Liver (tissue), 8 donors: ENCODE measurements at regions not wholly inside any gene's neighbourhood (a gene's known extent, or its start where the extent isn't known, plus 50 kb on each side); places are given as distances from the start of the nearest gene placed in this dataset.

Experiments
- DNase-seq: peaks from one replicate; pipeline ENCODE4 v3.0.0-alpha.2; 2017; ENCODE audit warnings: low spot score
- H3K27ac ChIP-seq, 2 donors: one replicate each; pipeline ENCODE4 v1.7.0; 2013; ENCODE audit warnings: inconsistent platforms in 2 of 2, low read length in 2 of 2, control low read depth in 1 of 2, low read depth in 1 of 2, mild to moderate bottlenecking in 1 of 2
- H3K27me3 ChIP-seq, 4 donors: one replicate each; pipeline versions ENCODE4 v1.6.1 to v1.7.0; 2013; ENCODE audit warnings: low read length in 3 of 4, inconsistent platforms in 1 of 4, mild to moderate bottlenecking in 1 of 4, moderate library complexity in 1 of 4; ENCODE audit not compliant: control insufficient read depth in 4 of 4, insufficient read depth in 4 of 4
- H3K36me3 ChIP-seq, 4 donors: one replicate each; pipeline versions ENCODE4 v1.6.1 to v1.7.0; 2013; ENCODE audit warnings: low read length in 3 of 4, mild to moderate bottlenecking in 3 of 4, low read depth in 1 of 4, moderate library complexity in 1 of 4; ENCODE audit not compliant: control insufficient read depth in 4 of 4, insufficient read depth in 3 of 4
- H3K4me1 ChIP-seq, 4 donors: one replicate each; pipeline versions ENCODE4 v1.6.1 to v1.7.0; 2013; ENCODE audit warnings: low read length in 3 of 4, mild to moderate bottlenecking in 3 of 4, moderate library complexity in 1 of 4; ENCODE audit not compliant: control insufficient read depth in 4 of 4, insufficient read depth in 4 of 4
- H3K4me3 ChIP-seq, 3 donors: one replicate each; pipeline versions ENCODE4 v1.6.1 to v1.7.0; 2013; ENCODE audit warnings: low read length in 3 of 3, control low read depth in 1 of 3, low read depth in 1 of 3, mild to moderate bottlenecking in 1 of 3
- H3K9ac ChIP-seq, 2 donors: one replicate each; pipeline ENCODE4 v1.7.0; 2013; ENCODE audit warnings: low read length in 2 of 2, mild to moderate bottlenecking in 2 of 2, moderate library complexity in 2 of 2, control low read depth in 1 of 2, low read depth in 1 of 2
- H3K9me3 ChIP-seq, 4 donors: one replicate each; pipeline versions ENCODE4 v1.6.1 to v1.7.0; 2013; ENCODE audit warnings: low read length in 3 of 4; ENCODE audit not compliant: control insufficient read depth in 4 of 4
- EGR1 ChIP-seq, 2 donors: IDR thresholded peaks; 2 replicates each; pipeline ENCODE4 v1.6.1; 2016 to 2018; ENCODE audit warnings: antibody characterized with exemption in 2 of 2, low read depth in 2 of 2
- FOXA1 ChIP-seq: IDR thresholded peaks from 2 replicates; pipeline ENCODE4 v1.6.1; 2016; ENCODE audit warnings: antibody characterized with exemption
- FOXA2 ChIP-seq: IDR thresholded peaks from 2 replicates; pipeline ENCODE4 v1.6.1; 2016; ENCODE audit warnings: antibody characterized with exemption
- HNF4A ChIP-seq, 2 donors: conservative IDR thresholded peaks; 2 replicates each; pipeline ENCODE4 v1.6.1; 2016; ENCODE audit warnings: antibody characterized with exemption in 2 of 2, mild to moderate bottlenecking in 2 of 2
- HNF4G ChIP-seq: IDR thresholded peaks from 2 replicates; pipeline ENCODE4 v1.6.1; 2016; ENCODE audit warnings: antibody characterized with exemption
- JUND ChIP-seq, 2 donors: IDR thresholded peaks; 2 replicates each; pipeline ENCODE4 v1.6.1; 2016; ENCODE audit warnings: antibody characterized with exemption in 2 of 2
- MAX ChIP-seq: IDR thresholded peaks from 2 replicates; pipeline ENCODE4 v1.6.1; 2016; ENCODE audit warnings: antibody characterized with exemption
- NR2F2 ChIP-seq: IDR thresholded peaks from 2 replicates; pipeline ENCODE4 v1.6.1; 2016; ENCODE audit warnings: antibody characterized with exemption
- RAD21 ChIP-seq, 2 donors: IDR thresholded peaks; 2 replicates each; pipeline ENCODE4 v1.6.1; 2016; ENCODE audit warnings: antibody characterized with exemption in 2 of 2, mild to moderate bottlenecking in 2 of 2
- REST ChIP-seq: IDR thresholded peaks from 2 replicates; pipeline ENCODE4 v1.6.1; 2016; ENCODE audit warnings: antibody characterized with exemption, mild to moderate bottlenecking
- RXRA ChIP-seq, 2 donors: IDR thresholded peaks; 2 replicates each; pipeline ENCODE4 v1.6.1; 2017 to 2018; ENCODE audit warnings: antibody characterized with exemption in 2 of 2, mild to moderate bottlenecking in 1 of 2
- SP1 ChIP-seq: IDR thresholded peaks from 2 replicates; pipeline ENCODE4 v1.6.1; 2018; ENCODE audit warnings: antibody characterized with exemption, mild to moderate bottlenecking
- TAF1 ChIP-seq: conservative IDR thresholded peaks from 2 replicates; pipeline ENCODE4 v1.6.1; 2016; ENCODE audit warnings: antibody characterized with exemption, mild to moderate bottlenecking
- YY1 ChIP-seq: IDR thresholded peaks from 2 replicates; pipeline ENCODE4 v1.6.1; 2016; ENCODE audit warnings: antibody characterized with exemption, mild to moderate bottlenecking
- ZBTB33 ChIP-seq: IDR thresholded peaks from 2 replicates; pipeline ENCODE4 v1.6.1; 2016; ENCODE audit warnings: antibody characterized with exemption
- WGBS: extraction: QIAGEN DNeasy Blood & Tissue Kit; methylation state at CpG from one replicate; pipeline ENCODE4 v1.1.7; 2013; 5-methylcytosine and 5-hydroxymethylcytosine counted together
- TF ChIP-seq, protein P1 (sequence below): fragments of 150-350 bp; IDR thresholded peaks from 2 replicates; pipeline ENCODE4 v1.5.1; 2017; ENCODE audit warnings: improper control_type of control experiment, low read depth, low read length; ENCODE audit not compliant: missing input control
- TF ChIP-seq, protein P2 (sequence below): IDR thresholded peaks from 2 replicates; pipeline ENCODE4 v1.6.1; 2016; ENCODE audit warnings: antibody characterized with exemption
- donor health status: healthy.
- donor health status: healthy.
- donor health status: healthy.
- donor health status: healthy.
- donor health status: healthy.

DNA sequence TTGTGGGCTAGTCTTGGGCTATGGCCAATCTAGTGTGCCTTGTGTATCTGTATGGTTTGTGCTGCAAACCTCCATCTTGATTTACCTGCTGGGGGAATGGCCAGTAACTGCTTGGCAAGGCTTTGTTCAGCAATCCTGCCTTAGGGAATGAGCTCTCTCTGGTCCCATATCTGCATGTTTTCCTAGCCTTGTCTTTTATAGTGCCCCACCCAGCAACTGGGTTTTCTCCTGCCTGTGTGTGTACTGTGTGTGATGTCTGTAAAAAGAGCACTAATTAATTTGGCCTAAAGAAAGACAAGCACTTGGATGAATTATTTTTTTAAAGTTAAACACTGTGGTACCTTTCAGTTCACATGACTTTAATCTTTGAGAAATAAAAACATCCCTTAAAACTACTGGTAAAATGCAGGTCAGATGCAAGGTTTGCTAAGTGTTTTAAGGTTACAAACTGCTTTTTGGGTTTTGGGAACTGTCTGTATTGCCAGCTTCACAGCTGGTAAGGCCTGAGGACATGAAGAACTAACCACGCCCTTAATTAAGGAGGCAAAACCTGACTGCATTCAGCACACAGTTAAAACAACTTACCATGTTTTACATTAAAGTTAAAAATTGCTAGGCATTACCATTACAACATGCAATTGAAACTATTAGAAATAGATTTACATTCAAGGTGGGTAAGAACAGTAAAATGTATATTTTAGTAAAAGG, 1169.2 kb downstream of the OTOL1 start:
- 71% methylated on average over 1 of the region's 1 CpG for WGBS
- no peaks in the 10 kb centered on the region for H3K4me1 ChIP-seq
- TF ChIP-seq EGR1 (IDR thresholded peaks at IDR 0.05; ENCODE audit: low read depth in 2 of 2), result no peak
- no peak for TF ChIP-seq TAF1
- no peak for TF ChIP-seq ZBTB33
- TF ChIP-seq RXRA (IDR thresholded peaks at IDR 0.05), result no peak
- TF ChIP-seq FOXA2, result no peak
- TF ChIP-seq SP1, result no peak
- TF ChIP-seq, protein P1, sequence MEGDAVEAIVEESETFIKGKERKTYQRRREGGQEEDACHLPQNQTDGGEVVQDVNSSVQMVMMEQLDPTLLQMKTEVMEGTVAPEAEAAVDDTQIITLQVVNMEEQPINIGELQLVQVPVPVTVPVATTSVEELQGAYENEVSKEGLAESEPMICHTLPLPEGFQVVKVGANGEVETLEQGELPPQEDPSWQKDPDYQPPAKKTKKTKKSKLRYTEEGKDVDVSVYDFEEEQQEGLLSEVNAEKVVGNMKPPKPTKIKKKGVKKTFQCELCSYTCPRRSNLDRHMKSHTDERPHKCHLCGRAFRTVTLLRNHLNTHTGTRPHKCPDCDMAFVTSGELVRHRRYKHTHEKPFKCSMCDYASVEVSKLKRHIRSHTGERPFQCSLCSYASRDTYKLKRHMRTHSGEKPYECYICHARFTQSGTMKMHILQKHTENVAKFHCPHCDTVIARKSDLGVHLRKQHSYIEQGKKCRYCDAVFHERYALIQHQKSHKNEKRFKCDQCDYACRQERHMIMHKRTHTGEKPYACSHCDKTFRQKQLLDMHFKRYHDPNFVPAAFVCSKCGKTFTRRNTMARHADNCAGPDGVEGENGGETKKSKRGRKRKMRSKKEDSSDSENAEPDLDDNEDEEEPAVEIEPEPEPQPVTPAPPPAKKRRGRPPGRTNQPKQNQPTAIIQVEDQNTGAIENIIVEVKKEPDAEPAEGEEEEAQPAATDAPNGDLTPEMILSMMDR, result no peak
- no peak for TF ChIP-seq REST
- TF ChIP-seq HNF4G, result no peak
- no peak for TF ChIP-seq JUND (IDR thresholded peaks at IDR 0.05)
- no peak for TF ChIP-seq YY1
- no peak for TF ChIP-seq FOXA1
- TF ChIP-seq NR2F2, result no peak
- no peak for TF ChIP-seq HNF4A (conservative IDR thresholded peaks at IDR 0.05)
- no peak for TF ChIP-seq RAD21 (IDR thresholded peaks at IDR 0.05)
- TF ChIP-seq, protein P2, sequence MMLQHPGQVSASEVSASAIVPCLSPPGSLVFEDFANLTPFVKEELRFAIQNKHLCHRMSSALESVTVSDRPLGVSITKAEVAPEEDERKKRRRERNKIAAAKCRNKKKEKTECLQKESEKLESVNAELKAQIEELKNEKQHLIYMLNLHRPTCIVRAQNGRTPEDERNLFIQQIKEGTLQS, result no peak
- no peak for TF ChIP-seq MAX
- no peaks in the 10 kb centered on the region for H3K9me3 ChIP-seq
- no peaks in the 10 kb centered on the region for H3K36me3 ChIP-seq
- H3K27me3 ChIP-seq, result no peaks in the 10 kb centered on the region
- no peak for DNase-seq
- no peak overlapping the region for H3K27ac ChIP-seq
- H3K9ac ChIP-seq, result no peak overlapping the region
- H3K4me3 ChIP-seq, result no peak overlapping the region
